ENCODE measurements at regions not wholly inside any gene's neighbourhood (a gene's known extent, or its start where the extent isn't known, plus 50 kb on each side); places are given as distances from the start of the nearest gene placed in this dataset.

GRCh38 chr9:75389101-75389500, 300.8 kb downstream of the OSTF1 start (continued):
- TF ChIP-seq GRHL1 (CRISPR knock-in tag; conservative IDR thresholded peaks at IDR 0.05) = no peak
- TF ChIP-seq FOXO1 (CRISPR knock-in tag; IDR thresholded peaks at IDR 0.05) = no peak
- no peak for TF ChIP-seq E2F2 (CRISPR knock-in tag; IDR thresholded peaks at IDR 0.05; ENCODE audit: borderline replicate concordance)
- TF ChIP-seq FOXO4 (CRISPR knock-in tag; conservative IDR thresholded peaks at IDR 0.05) = no peak
- no peak for TF ChIP-seq ZMYM3 (CRISPR knock-in tag; IDR thresholded peaks at IDR 0.05)
- TF ChIP-seq CHD2 (IDR thresholded peaks at IDR 0.05; ENCODE audit: low read depth, low read length) = no peak
- TF ChIP-seq ZNF577 (CRISPR knock-in tag; IDR thresholded peaks at IDR 0.05; ENCODE audit: borderline replicate concordance, low read depth) = no peak

- POLR2A ChIA-PET = no interaction called here
- 0% methylated on average over 5 of the region's 5 CpGs for whole genome bisulfite sequencing (ENCODE audit: low lambda C conversion rate)
- no peak for TF ChIP-seq ZNF468 (CRISPR knock-in tag; IDR thresholded peaks at IDR 0.05)
- TF ChIP-seq ZNF282 (IDR thresholded peaks at IDR 0.05; ENCODE audit: partially characterized antibody) = no peak
- TF ChIP-seq KDM6A (CRISPR knock-in tag; IDR thresholded peaks at IDR 0.05; ENCODE audit: low read depth) = no peak
- TF ChIP-seq ZNF543 (CRISPR knock-in tag; IDR thresholded peaks at IDR 0.05) = no peak
- no peak for TF ChIP-seq TMF1 (CRISPR knock-in tag; IDR thresholded peaks at IDR 0.05; ENCODE audit: low read depth)
- TF ChIP-seq ZNF354B (CRISPR knock-in tag; IDR thresholded peaks at IDR 0.05) = no peak
- no peak for TF ChIP-seq SP1 (IDR thresholded peaks at IDR 0.05)
- TF ChIP-seq SP1 (CRISPR knock-in tag; IDR thresholded peaks at IDR 0.05) = no peak
- no peak for TF ChIP-seq NR2F1 (CRISPR knock-in tag; IDR thresholded peaks at IDR 0.05)
- TF ChIP-seq TSC22D2 (CRISPR knock-in tag; IDR thresholded peaks at IDR 0.05; ENCODE audit: borderline replicate concordance) = no peak
- TF ChIP-seq ZNF564 (CRISPR knock-in tag; IDR thresholded peaks at IDR 0.05) = no peak
- no peak for TF ChIP-seq SAP130 (CRISPR knock-in tag; IDR thresholded peaks at IDR 0.05; ENCODE audit: low read depth)
- no peak for TF ChIP-seq ZNF709 (CRISPR knock-in tag; IDR thresholded peaks at IDR 0.05)
- no peak for TF ChIP-seq PAX8 (CRISPR knock-in tag; IDR thresholded peaks at IDR 0.05; ENCODE audit: borderline replicate concordance)
Measured at GRCh38 chr9:75390951-75391350, 302.6 kb downstream of the OSTF1 start.

More at GRCh38 chr9:75390951-75391350, 302.6 kb downstream of the OSTF1 start:
- Histone ChIP-seq H2AFZ (ENCODE audit: low read length) (no peak overlapping the region), H3K9me3 (ENCODE audit: low read length) (no peaks in the 10 kb centered on the region; the same call in 1 of the 2 replicates), H3K4me3 (replicated peaks in 1 of 3; ENCODE audit: insufficient read depth in 1 of 3, low read depth in 2 of 3, low read length in 3 of 3) (no peak overlapping the region), H3K4me1 (ENCODE audit: insufficient read depth, low read length) (no peaks in the 10 kb centered on the region), H3K9ac (ENCODE audit: insufficient read depth, low read depth, low read length) (no peak overlapping the region), H3K4me2 (ENCODE audit: low read depth, low read length) (no peak overlapping the region), H3K27ac (ENCODE audit: extremely low read length, insufficient read depth, low read length) (no peak overlapping the region), H3K27me3 (ENCODE audit: control insufficient read depth in 1 of 2, insufficient read depth in 2 of 2, low read length in 2 of 2) (no peaks in the 10 kb centered on the region), H4K20me1 (ENCODE audit: insufficient read depth, low read length) (no peaks in the 10 kb centered on the region), H3K36me3 (replicated peaks in 1 of 2; ENCODE audit: control insufficient read depth in 1 of 2, insufficient read depth in 2 of 2, low read length in 2 of 2) (no peaks in the 10 kb centered on the region), H3K79me2 (ENCODE audit: insufficient read depth, low read length) (no peaks in the 10 kb centered on the region)
- CTCF ChIA-PET (ENCODE audit: low intra/inter-chr PET ratio, low total read pairs) = no interaction called here
- no TSS peak for BruUV-seq (replicated peaks)
- intact Hi-C loops (cut with micrococcal nuclease; ENCODE audit: unreplicated experiment) (no loop called here), in situ Hi-C loops (cut with HindIII; ENCODE audit: extremely low pct_ligation_motif_present, low pct_unique_long_range_greater_than_20kb) (no loop called here)
- no peak for DNase-seq (ENCODE audit: low spot score)
- ATAC-seq = no peak
- no peak for FAIRE-seq
